NT2/D1 (cell line): ENCODE measurements at regions not wholly inside any gene's neighbourhood (a gene's known extent, or its start where the extent isn't known, plus 50 kb on each side); places are given as distances from the start of the nearest gene placed in this dataset.

Experiments used
- SUZ12 ChIP-seq: IDR thresholded peaks from 2 replicates; pipeline ENCODE4 v1.6.1; 2011; ENCODE audit not compliant: insufficient read length, insufficient read depth; ENCODE audit errors: extremely low read depth
- YY1 ChIP-seq: IDR thresholded peaks from 2 replicates; pipeline ENCODE4 v1.6.1; 2011; ENCODE audit not compliant: insufficient read length, insufficient read depth
- ZNF274 ChIP-seq: IDR thresholded peaks from 2 replicates; pipeline ENCODE4 v1.6.1; 2011; ENCODE audit warnings: mild to moderate bottlenecking, low read depth, low read length

- TF ChIP-seq YY1 (no peak), ZNF274 (no peak), SUZ12 (no peak)
Measured at GRCh38 chr6:82030761-82031503, 216.6 kb downstream of the IBTK start.
